SU-DHL-6 (cell line): ENCODE measurements at regions not wholly inside any gene's neighbourhood (a gene's known extent, or its start where the extent isn't known, plus 50 kb on each side); places are given as distances from the start of the nearest gene placed in this dataset.

Experiments used
- H2AFZ ChIP-seq: fragments of 200-600 bp; sonication (generic); 2 replicates; pipeline ENCODE4 v1.6.1; 2014; ENCODE audit warnings: low read depth, mild to moderate bottlenecking, moderate library complexity, mixed read lengths, antibody characterized with exemption, low read length; ENCODE audit not compliant: severe bottlenecking
- H3F3A ChIP-seq: fragments of 200-600 bp; shearing (Covaris generic); 2 replicates; pipeline ENCODE4 v1.6.0; 2016; ENCODE audit warnings: antibody characterized with exemption, mild to moderate bottlenecking; ENCODE audit not compliant: insufficient read depth
- H3K27ac ChIP-seq: fragments of 200-600 bp; sonication (generic); 2 replicates; pipeline ENCODE4 v1.5.1; 2016; ENCODE audit warnings: low read depth, mild to moderate bottlenecking, low read length, moderate library complexity, mixed read lengths
- H3K27me3 ChIP-seq: fragments of 200-600 bp; sonication (generic), shearing (Covaris generic); 2 replicates; pipeline ENCODE4 v1.6.0; 2014; ENCODE audit warnings: mild to moderate bottlenecking, low read length
- H3K36me3 ChIP-seq: fragments of 200-600 bp; sonication (generic); 2 replicates; pipeline ENCODE4 v1.6.1; 2014; ENCODE audit warnings: mild to moderate bottlenecking, low read length, mixed read lengths
- H3K4me2 ChIP-seq: fragments of 300-600, 200-600 bp; shearing (Covaris generic), sonication (generic); 2 replicates; pipeline ENCODE4 v1.6.0; 2014; ENCODE audit warnings: low read length, low read depth, mild to moderate bottlenecking; ENCODE audit not compliant: poor library complexity, severe bottlenecking
- H3K4me3 ChIP-seq: fragments of 200-600 bp; sonication (generic); 2 replicates; pipeline ENCODE4 v1.5.1; 2014; ENCODE audit warnings: antibody characterized with exemption, low read length, mild to moderate bottlenecking, mixed read lengths; ENCODE audit not compliant: insufficient read depth, poor library complexity, severe bottlenecking
- H3K79me2 ChIP-seq: fragments of 200-600 bp; sonication (generic); 2 replicates; pipeline ENCODE4 v1.6.1; 2014; ENCODE audit warnings: mild to moderate bottlenecking, low read length, moderate library complexity; ENCODE audit not compliant: insufficient read depth
- H3K9ac ChIP-seq: fragments of 200-600 bp; sonication (generic); 2 replicates; pipeline ENCODE4 v1.7.0; 2014; ENCODE audit warnings: mild to moderate bottlenecking, low read length
- H3K9me2 ChIP-seq: fragments of 200-600 bp; sonication (generic); replicated peaks from 2 replicates; pipeline ENCODE4 v1.6.1; 2014; ENCODE audit warnings: low read length; ENCODE audit not compliant: insufficient read depth
- H3K9me3 ChIP-seq: fragments of 200-600 bp; sonication (generic); 2 replicates; pipeline ENCODE4 v1.6.1; 2014; ENCODE audit warnings: low read length, mixed read lengths; ENCODE audit not compliant: insufficient read depth
- H4K20me1 ChIP-seq: fragments of 200-600 bp; sonication (generic); 2 replicates; pipeline ENCODE4 v1.6.1; 2014; ENCODE audit warnings: low read depth, mild to moderate bottlenecking, antibody characterized with exemption, low read length, moderate library complexity, mixed read lengths
- EZH2phosphoT487 ChIP-seq: fragments of 200-600 bp; sonication (generic), shearing (Covaris generic); conservative IDR thresholded peaks from 2 replicates; pipeline ENCODE4 v1.6.1; 2018; ENCODE audit warnings: mild to moderate bottlenecking, antibody characterized with exemption, low read length, moderate library complexity, mixed read lengths
- TF ChIP-seq, protein P1 (sequence below): fragments of 200-600 bp; sonication (generic); IDR thresholded peaks from one replicate; pipeline ENCODE4 v1.5.1; 2017; ENCODE audit warnings: antibody characterized with exemption, mild to moderate bottlenecking, low read length, moderate library complexity; ENCODE audit not compliant: insufficient read depth, poor library complexity, severe bottlenecking

DNA sequence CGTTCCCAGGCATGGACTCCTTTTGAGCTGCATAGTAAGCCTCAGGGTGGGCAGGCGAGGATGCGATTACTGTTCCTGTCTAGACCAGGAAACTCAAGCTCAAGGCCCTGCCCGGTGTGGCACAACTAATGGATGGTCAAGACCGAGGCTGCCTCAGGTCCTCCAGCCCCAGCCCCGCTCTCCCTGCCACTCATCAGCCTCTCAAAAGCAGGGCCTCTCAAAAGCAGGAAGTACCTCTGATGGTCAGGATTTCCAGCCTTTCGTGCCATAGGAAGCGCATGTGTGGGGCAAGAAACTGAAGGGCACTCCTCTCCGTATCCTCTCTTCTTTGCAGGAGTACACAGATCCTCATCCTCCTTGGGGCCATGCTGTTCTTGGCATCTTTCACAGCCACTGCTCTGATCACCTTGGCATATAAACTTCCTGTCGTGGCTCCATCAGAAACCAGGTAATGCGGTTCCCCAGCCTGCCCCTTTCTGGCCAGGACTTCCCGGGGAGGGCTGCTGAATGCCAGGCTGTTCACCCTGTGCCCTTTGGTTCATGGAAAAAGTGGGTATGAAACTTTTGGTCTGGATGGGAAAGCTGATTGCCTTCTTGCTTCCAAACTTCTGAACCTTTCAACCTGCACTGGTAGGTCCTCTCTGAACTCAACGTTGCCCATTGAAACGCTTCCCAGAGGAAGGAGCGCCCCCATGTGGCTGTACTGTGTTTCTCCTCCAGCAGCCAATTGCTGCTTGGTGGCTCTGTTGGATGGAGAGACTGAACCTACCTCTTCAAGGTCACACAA, 82.8 kb upstream of the SEC11C start:
- H3K4me3 ChIP-seq, result peak overlapping the region; percentile 19
- H3K79me2 ChIP-seq, result no peaks in the 10 kb centered on the region
- TF ChIP-seq, protein P1, sequence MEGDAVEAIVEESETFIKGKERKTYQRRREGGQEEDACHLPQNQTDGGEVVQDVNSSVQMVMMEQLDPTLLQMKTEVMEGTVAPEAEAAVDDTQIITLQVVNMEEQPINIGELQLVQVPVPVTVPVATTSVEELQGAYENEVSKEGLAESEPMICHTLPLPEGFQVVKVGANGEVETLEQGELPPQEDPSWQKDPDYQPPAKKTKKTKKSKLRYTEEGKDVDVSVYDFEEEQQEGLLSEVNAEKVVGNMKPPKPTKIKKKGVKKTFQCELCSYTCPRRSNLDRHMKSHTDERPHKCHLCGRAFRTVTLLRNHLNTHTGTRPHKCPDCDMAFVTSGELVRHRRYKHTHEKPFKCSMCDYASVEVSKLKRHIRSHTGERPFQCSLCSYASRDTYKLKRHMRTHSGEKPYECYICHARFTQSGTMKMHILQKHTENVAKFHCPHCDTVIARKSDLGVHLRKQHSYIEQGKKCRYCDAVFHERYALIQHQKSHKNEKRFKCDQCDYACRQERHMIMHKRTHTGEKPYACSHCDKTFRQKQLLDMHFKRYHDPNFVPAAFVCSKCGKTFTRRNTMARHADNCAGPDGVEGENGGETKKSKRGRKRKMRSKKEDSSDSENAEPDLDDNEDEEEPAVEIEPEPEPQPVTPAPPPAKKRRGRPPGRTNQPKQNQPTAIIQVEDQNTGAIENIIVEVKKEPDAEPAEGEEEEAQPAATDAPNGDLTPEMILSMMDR, result peak; percentile 99
- no peak for TF ChIP-seq EZH2phosphoT487
- H3K9me2 ChIP-seq, result no peaks in the 10 kb centered on the region
- H3K27me3 ChIP-seq, result no peaks in the 10 kb centered on the region
- peak overlapping the region; percentile 57 for H3K27ac ChIP-seq
- no peaks in the 10 kb centered on the region for H3K9me3 ChIP-seq
- no peaks in the 10 kb centered on the region for H3F3A ChIP-seq
- H4K20me1 ChIP-seq, result no peaks in the 10 kb centered on the region
- H3K36me3 ChIP-seq, result no peaks in the 10 kb centered on the region
- peak overlapping the region; percentile 50 for H3K9ac ChIP-seq
- peak overlapping the region; percentile 52 for H3K4me2 ChIP-seq
- peak overlapping the region; percentile 89 for H2AFZ ChIP-seq

DNA sequence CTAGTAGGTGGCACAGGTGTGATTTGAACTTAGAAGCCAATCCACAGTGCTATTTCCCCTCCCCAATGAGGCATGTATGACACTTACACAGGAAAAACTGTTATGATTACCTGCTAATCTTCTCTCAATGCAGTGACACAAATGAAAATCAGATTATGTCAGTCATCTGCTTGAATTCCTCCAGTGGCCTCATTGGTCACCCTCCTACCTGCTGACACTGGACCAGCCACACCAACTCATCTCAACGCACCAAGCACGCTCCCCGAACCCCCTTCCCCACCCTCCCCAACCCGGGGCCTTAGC, 82.2 kb upstream of the SEC11C start:
- TF ChIP-seq, protein P1, result no peak
- no peak for TF ChIP-seq EZH2phosphoT487
- H3F3A ChIP-seq, result no peaks in the 10 kb centered on the region
- H4K20me1 ChIP-seq, result no peaks in the 10 kb centered on the region
- no peaks in the 10 kb centered on the region for H3K36me3 ChIP-seq
- H2AFZ ChIP-seq, result peak overlapping the region; percentile 89
- no peak overlapping the region for H3K4me3 ChIP-seq
- no peaks in the 10 kb centered on the region for H3K9me2 ChIP-seq
- H3K79me2 ChIP-seq, result no peaks in the 10 kb centered on the region
- H3K9me3 ChIP-seq, result no peaks in the 10 kb centered on the region
- H3K27me3 ChIP-seq, result no peaks in the 10 kb centered on the region
- 0 out of 2 replicates have a peak overlapping the region, but pooled peaks have one; percentile 50 for H3K9ac ChIP-seq
- H3K4me2 ChIP-seq, result peak overlapping the region; percentile 52
- no peak overlapping the region for H3K27ac ChIP-seq

DNA sequence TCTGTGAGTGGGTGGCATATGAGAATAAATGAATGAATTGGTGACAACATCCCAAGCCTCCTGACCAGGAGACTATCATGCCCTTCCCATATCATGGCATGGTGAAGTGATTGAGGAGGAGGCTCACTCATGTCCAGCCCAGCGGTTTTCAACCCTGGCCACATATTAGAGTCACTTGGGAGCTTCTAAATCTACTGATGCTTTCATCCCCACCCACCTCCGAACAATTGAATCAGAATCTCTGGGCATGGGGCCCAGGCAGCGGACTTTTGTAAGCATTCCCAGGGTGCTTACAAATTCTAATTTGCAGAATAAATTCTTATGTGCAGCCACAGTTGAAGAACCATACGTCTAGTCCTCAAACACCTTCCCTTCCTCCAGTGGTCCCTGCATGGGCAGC, 81.7 kb upstream of the SEC11C start:
- Histone ChIP-seq H3K4me3 (no peak overlapping the region), H4K20me1 (no peaks in the 10 kb centered on the region), H3K9me3 (no peaks in the 10 kb centered on the region), H3K9me2 (no peaks in the 10 kb centered on the region), H3K4me2 (no peak overlapping the region), H3F3A (no peaks in the 10 kb centered on the region), H3K9ac (no peak overlapping the region), H2AFZ (no peak overlapping the region), H3K79me2 (no peaks in the 10 kb centered on the region), H3K27ac (no peak overlapping the region), H3K36me3 (no peaks in the 10 kb centered on the region), H3K27me3 (no peaks in the 10 kb centered on the region)
- no peak for TF ChIP-seq EZH2phosphoT487
- TF ChIP-seq, protein P1, result no peak
